ENCODE measurements at regions not wholly inside any gene's neighbourhood (a gene's known extent, or its start where the extent isn't known, plus 50 kb on each side); places are given as distances from the start of the nearest gene placed in this dataset.

DNA sequence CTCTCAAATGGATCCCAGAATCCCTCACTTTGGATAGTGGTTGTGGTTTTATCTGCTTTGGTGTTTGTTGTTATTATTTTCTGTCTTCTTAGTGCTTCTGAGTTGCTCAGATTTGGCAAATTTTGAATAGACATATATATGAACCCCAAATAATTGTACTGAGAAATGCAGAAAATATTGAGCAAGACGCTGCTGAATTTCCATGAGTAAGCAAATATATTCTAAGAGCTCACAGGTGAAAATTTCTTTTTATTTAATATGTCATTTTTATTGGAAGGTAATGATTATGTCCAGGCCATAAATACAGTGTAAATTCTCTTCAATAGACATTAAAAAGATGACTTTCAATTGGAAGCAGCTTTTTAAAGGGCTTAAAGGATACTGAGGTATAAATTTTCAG lies 152.1 kb downstream of the FAT3 start:
- Histone ChIP-seq H3K4me3 (no peak overlapping the region), H3K27ac (no peak overlapping the region), H3K36me3 (no peaks in the 10 kb centered on the region), H3K9me3 (no peaks in the 10 kb centered on the region), H3K27me3 (no peaks in the 10 kb centered on the region), H3K4me1 (no peaks in the 10 kb centered on the region)
- 84 to 85% methylated on average over 1 of the region's 1 CpG for WGBS, 2 donors
- TF ChIP-seq POLR2A (IDR thresholded peaks at IDR 0.05) (no peak), EP300 (IDR thresholded peaks at IDR 0.05) (no peak)
- TF ChIP-seq, protein P1, sequence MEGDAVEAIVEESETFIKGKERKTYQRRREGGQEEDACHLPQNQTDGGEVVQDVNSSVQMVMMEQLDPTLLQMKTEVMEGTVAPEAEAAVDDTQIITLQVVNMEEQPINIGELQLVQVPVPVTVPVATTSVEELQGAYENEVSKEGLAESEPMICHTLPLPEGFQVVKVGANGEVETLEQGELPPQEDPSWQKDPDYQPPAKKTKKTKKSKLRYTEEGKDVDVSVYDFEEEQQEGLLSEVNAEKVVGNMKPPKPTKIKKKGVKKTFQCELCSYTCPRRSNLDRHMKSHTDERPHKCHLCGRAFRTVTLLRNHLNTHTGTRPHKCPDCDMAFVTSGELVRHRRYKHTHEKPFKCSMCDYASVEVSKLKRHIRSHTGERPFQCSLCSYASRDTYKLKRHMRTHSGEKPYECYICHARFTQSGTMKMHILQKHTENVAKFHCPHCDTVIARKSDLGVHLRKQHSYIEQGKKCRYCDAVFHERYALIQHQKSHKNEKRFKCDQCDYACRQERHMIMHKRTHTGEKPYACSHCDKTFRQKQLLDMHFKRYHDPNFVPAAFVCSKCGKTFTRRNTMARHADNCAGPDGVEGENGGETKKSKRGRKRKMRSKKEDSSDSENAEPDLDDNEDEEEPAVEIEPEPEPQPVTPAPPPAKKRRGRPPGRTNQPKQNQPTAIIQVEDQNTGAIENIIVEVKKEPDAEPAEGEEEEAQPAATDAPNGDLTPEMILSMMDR (IDR thresholded peaks at IDR 0.05) = no peak
- DNase-seq (ENCODE audit: low spot score in 2 of 2) = no peak

DNA sequence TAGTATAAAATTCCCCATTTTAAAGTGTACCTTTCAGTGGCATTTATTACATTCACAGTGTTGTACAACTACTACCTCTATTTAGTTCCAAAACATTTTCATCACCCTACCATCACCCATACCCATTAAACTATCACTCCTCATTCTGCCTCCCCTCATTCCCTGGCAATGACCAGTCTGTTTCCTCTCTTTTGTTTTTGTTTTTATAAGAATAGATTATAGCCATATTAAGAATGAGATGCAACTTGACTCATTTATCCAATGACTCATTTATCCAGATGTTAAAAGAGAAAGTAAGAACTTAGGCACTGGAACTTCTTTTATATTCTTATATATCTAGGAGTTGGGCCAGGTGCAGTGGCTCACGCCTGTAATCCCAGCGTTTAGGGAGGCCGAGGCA lies 156.3 kb downstream of the FAT3 start:
- TF ChIP-seq, protein P1 (IDR thresholded peaks at IDR 0.05) = no peak
- TF ChIP-seq POLR2A (IDR thresholded peaks at IDR 0.05) = no peak
- TF ChIP-seq EP300 (IDR thresholded peaks at IDR 0.05) = no peak

GRCh38 chr11:92382311-92382710 lies 157.7 kb downstream of the FAT3 start:
- H3K36me3 ChIP-seq = no peaks in the 10 kb centered on the region
- peaks cover 0 to 14% (median 0%) of the 10 kb centered on the region in 4 donors for H3K4me1 ChIP-seq
- WGBS, 2 donors = 96 to 99% methylated on average over 3 of the region's 3 CpGs
- no peaks in the 10 kb centered on the region for H3K27me3 ChIP-seq
- no peak for DNase-seq (ENCODE audit: low spot score in 2 of 2)
- H3K4me3 ChIP-seq = no peak overlapping the region
- TF ChIP-seq POLR2A (IDR thresholded peaks at IDR 0.05) = no peak
- TF ChIP-seq, protein P1 (IDR thresholded peaks at IDR 0.05) = no peak
- TF ChIP-seq EP300 (IDR thresholded peaks at IDR 0.05) = no peak
- H3K27ac ChIP-seq = no peak overlapping the region
- no peaks in the 10 kb centered on the region for H3K9me3 ChIP-seq

More for the DNA sequence above, 156.3 kb downstream of the FAT3 start:
- no peaks in the 10 kb centered on the region for H3K36me3 ChIP-seq
- H3K4me1 ChIP-seq = peaks cover 0 to 14% (median 0%) of the 10 kb centered on the region in 4 donors
- H3K4me3 ChIP-seq = no peak overlapping the region
- WGBS, 2 donors = 75 to 81% methylated on average over 3 of the region's 3 CpGs
- DNase-seq (ENCODE audit: low spot score in 2 of 2) = no peak
- H3K27ac ChIP-seq = no peak overlapping the region
- H3K9me3 ChIP-seq = no peaks in the 10 kb centered on the region
- no peaks in the 10 kb centered on the region for H3K27me3 ChIP-seq

DNA sequence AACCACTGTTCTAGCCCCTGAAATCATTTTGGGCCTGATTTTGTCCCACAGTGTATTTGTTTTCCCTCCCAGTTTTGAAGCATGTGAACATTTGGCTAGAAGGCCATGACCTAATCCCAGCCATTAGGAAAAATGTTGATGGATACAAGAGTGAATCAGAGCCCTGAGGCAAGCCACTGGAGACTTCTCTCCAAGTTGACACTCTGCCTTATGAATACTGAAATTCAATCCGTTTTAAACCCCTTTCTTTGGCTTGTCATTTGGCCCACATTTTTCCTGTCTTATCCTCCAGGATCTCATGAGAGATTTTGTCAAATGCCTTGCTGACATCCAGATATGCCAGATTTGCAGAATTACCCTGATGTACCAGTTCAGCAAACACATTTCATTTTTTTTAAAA lies 158.8 kb downstream of the FAT3 start:
- WGBS, 2 donors = 19 to 24% methylated on average over 1 of the region's 1 CpG
- TF ChIP-seq, protein P1 (IDR thresholded peaks at IDR 0.05) = no peak
- TF ChIP-seq EP300 (IDR thresholded peaks at IDR 0.05) = no peak
- Histone ChIP-seq H3K4me3 (no peak overlapping the region), H3K27ac (no peak overlapping the region), H3K4me1 (peaks cover 0 to 14% (median 0%) of the 10 kb centered on the region in 4 donors), H3K27me3 (no peaks in the 10 kb centered on the region), H3K9me3 (no peaks in the 10 kb centered on the region), H3K36me3 (no peaks in the 10 kb centered on the region)
- DNase-seq (ENCODE audit: low spot score in 2 of 2) = no peak

GRCh38 chr11:92384358-92384757 lies 159.7 kb downstream of the FAT3 start:
- TF ChIP-seq EP300 (IDR thresholded peaks at IDR 0.05) (no peak), POLR2A (IDR thresholded peaks at IDR 0.05) (no peak)
- TF ChIP-seq, protein P1 (IDR thresholded peaks at IDR 0.05) = no peak
- H3K4me3 ChIP-seq = no peak overlapping the region
- H3K27me3 ChIP-seq = no peaks in the 10 kb centered on the region
- 28 to 38% methylated on average over 2 of the region's 2 CpGs for WGBS, 2 donors
- H3K4me1 ChIP-seq = peaks cover 0 to 14% (median 0%) of the 10 kb centered on the region in 4 donors
- no peaks in the 10 kb centered on the region for H3K9me3 ChIP-seq
- DNase-seq (ENCODE audit: low spot score in 2 of 2) = no peak
- no peaks in the 10 kb centered on the region for H3K36me3 ChIP-seq
- H3K27ac ChIP-seq = no peak overlapping the region
